CD14-positive monocyte (primary cell): ENCODE measurements at regions not wholly inside any gene's neighbourhood (a gene's known extent, or its start where the extent isn't known, plus 50 kb on each side); places are given as distances from the start of the nearest gene placed in this dataset.

Experiments used
- DNase-seq, 3 donors: peaks; one replicate each; pipeline ENCODE4 v3.0.0-alpha.2; 2011 to 2022
- H2AFZ ChIP-seq: 2 replicates; pipeline ENCODE4 v1.6.0; 2012; ENCODE audit warnings: mild to moderate bottlenecking, low read depth, low read length, inconsistent platforms; ENCODE audit not compliant: insufficient read depth, poor library complexity, severe bottlenecking
- H3K27ac ChIP-seq, 2 donors: 1 replicate in 1 of 2; 2 replicates in 1 of 2; pipeline ENCODE4 v1.5.1; 2012 to 2013; ENCODE audit warnings: low read length in 2 of 2, control low read depth in 1 of 2, inconsistent platforms in 1 of 2, low read depth in 1 of 2, mild to moderate bottlenecking in 1 of 2
- H3K27me3 ChIP-seq, 2 donors: one replicate each; pipeline versions ENCODE4 v1.6.0 to v1.6.1; 2011 to 2013; ENCODE audit warnings: low read length in 2 of 2; ENCODE audit not compliant: control insufficient read depth in 2 of 2, insufficient read depth in 2 of 2
- H3K36me3 ChIP-seq, 2 donors: replicated peaks in 1 of 2; 1 replicate in 1 of 2; 2 replicates in 1 of 2; pipeline versions ENCODE4 v1.5.1 to v1.6.1; 2012 to 2013; ENCODE audit warnings: low read length in 2 of 2, control low read depth in 1 of 2, inconsistent platforms in 1 of 2, mild to moderate bottlenecking in 1 of 2; ENCODE audit not compliant: insufficient read depth in 2 of 2, control insufficient read depth in 1 of 2
- H3K4me1 ChIP-seq, 2 donors: 1 replicate in 1 of 2; 2 replicates in 1 of 2; pipeline versions ENCODE4 v1.5.1 to v1.6.1; 2012 to 2013; ENCODE audit warnings: low read length in 2 of 2, control low read depth in 1 of 2, inconsistent platforms in 1 of 2, mild to moderate bottlenecking in 1 of 2, moderate library complexity in 1 of 2; ENCODE audit not compliant: insufficient read depth in 2 of 2, control insufficient read depth in 1 of 2
- H3K4me2 ChIP-seq: replicated peaks from 2 replicates; pipeline ENCODE3; 2012; ENCODE audit warnings: low read length, moderate library complexity, mild to moderate bottlenecking; ENCODE audit not compliant: poor library complexity, severe bottlenecking; ENCODE audit errors: extremely low read depth
- H3K4me3 ChIP-seq, 3 experiments: fragments of 200-600 bp in 1 of 3; sonication (generic) in 1 of 3; replicated peaks in 1 of 3; 1 replicate in 2 of 3; 2 replicates in 1 of 3; pipeline ENCODE4 v1.5.1; 2011 to 2013; ENCODE audit warnings: low read length in 3 of 3, mild to moderate bottlenecking in 3 of 3, control low read depth in 2 of 3, low read depth in 2 of 3, inconsistent platforms in 1 of 3, moderate library complexity in 1 of 3
- H3K79me2 ChIP-seq: 2 replicates; pipeline ENCODE4 v1.6.0; 2012; ENCODE audit warnings: mild to moderate bottlenecking, control low read depth, inconsistent platforms, low read length, moderate library complexity; ENCODE audit not compliant: insufficient read depth
- H3K9ac ChIP-seq: 2 replicates; pipeline ENCODE4 v1.6.0; 2017; ENCODE audit warnings: low read length, mild to moderate bottlenecking; ENCODE audit not compliant: insufficient read depth, poor library complexity, severe bottlenecking
- H3K9me3 ChIP-seq, 2 donors: replicated peaks in 1 of 2; 1 replicate in 1 of 2; 2 replicates in 1 of 2; pipeline versions ENCODE4 v1.5.1 to v1.6.1; 2012 to 2013; ENCODE audit warnings: low read length in 2 of 2, control low read depth in 1 of 2; ENCODE audit not compliant: control insufficient read depth in 1 of 2, insufficient read depth in 1 of 2
- H4K20me1 ChIP-seq: 2 replicates; pipeline ENCODE4 v1.6.0; 2012; ENCODE audit warnings: mild to moderate bottlenecking, low read length, control low read depth, moderate library complexity; ENCODE audit not compliant: insufficient read depth
- H3K27ac Mint-ChIP-seq, 7 donors: one replicate each; pipeline ENCODE4 v1.8.0; 2020; ENCODE audit warnings: mild to moderate bottlenecking in 7 of 7, mixed read lengths in 7 of 7, moderate library complexity in 6 of 7, inconsistent platforms in 2 of 7
- H3K27me3 Mint-ChIP-seq, 3 donors: one replicate each; pipeline ENCODE4 v1.8.0; 2021 to 2022; ENCODE audit warnings: low read depth in 3 of 3, mild to moderate bottlenecking in 3 of 3, mixed read lengths in 3 of 3, moderate library complexity in 3 of 3, inconsistent platforms in 1 of 3
- H3K36me3 Mint-ChIP-seq, 2 donors: one replicate each; pipeline ENCODE4 v1.8.0; 2020; ENCODE audit warnings: mixed read lengths in 2 of 2, inconsistent platforms in 1 of 2, mild to moderate bottlenecking in 1 of 2
- H3K4me1 Mint-ChIP-seq: one replicate; pipeline ENCODE4 v1.8.0; 2020; ENCODE audit warnings: mild to moderate bottlenecking, mixed read lengths
- H3K4me3 Mint-ChIP-seq, 2 donors: one replicate each; pipeline ENCODE4 v1.8.0; 2020; ENCODE audit warnings: mild to moderate bottlenecking in 2 of 2, mixed read lengths in 2 of 2, moderate library complexity in 1 of 2
- H3K9me3 Mint-ChIP-seq, 7 donors: one replicate each; pipeline ENCODE4 v1.8.0; 2020 to 2022; ENCODE audit warnings: mixed read lengths in 7 of 7, mild to moderate bottlenecking in 6 of 7, moderate library complexity in 6 of 7, inconsistent platforms in 2 of 7
- WGBS: methylation state at CpG from one replicate; pipeline ENCODE4 v1.1.5; 2013; ENCODE audit warnings: missing lambda C conversion rate; ENCODE audit not compliant: insufficient coverage; 5-methylcytosine and 5-hydroxymethylcytosine counted together
- intact Hi-C, 2 donors: fragments of 100-400 bp; cut with micrococcal nuclease; formaldehyde crosslinking; loops; one replicate each; pipeline versions ENCODE4 v1.15.0 to v1.15.1; 2023
- TF ChIP-seq, protein P1 (sequence below): fragments of 200-600 bp; IDR thresholded peaks from one replicate; pipeline ENCODE4 v1.8.0; 2022; ENCODE audit warnings: antibody characterized with exemption, mild to moderate bottlenecking

DNA sequence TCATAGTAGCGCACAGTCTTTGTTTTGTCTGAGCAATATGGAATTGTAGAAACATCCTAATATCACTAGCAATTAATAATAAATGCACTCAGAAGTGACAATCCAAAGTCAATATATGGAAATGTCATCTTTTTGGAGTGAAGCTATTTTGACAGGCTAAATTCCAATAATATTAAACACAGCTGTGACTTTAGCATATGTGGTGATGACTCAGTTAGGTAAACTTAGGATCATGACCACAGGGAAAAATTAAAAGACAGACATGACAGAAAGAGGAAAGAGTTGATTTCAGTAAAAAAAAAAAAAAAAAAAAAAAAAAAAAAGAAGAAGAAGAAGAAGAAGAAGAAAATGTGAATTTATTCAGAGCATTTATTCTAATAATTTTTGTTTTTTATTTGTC is 1165.7 kb downstream of the NLGN4Y start:
- Mint-ChIP-seq H3K9me3 (peaks cover 0 to 2% (median 0%) of the 10 kb centered on the region in 7 donors), H3K36me3 (no peaks in the 10 kb centered on the region)

DNA sequence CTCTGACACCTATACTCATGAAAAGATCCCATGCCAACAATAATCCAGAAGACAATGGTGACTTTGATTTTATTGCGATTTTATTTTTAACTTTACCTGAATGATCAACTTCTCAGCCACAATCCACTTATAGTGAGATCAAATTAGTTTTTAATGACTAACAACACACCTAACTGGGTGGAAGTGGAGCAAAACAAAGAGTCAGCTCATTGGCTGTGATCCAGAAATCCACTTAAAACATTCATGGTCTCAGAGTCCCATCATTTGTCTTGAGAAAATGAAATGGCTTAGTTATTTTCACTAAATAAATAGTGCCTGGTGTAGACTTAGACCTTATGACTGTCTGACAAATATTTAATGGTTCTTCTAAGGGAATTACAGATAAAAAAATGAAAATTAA is 1177.8 kb downstream of the NLGN4Y start:
- no peak overlapping the region for H3K4me2 ChIP-seq
- H2AFZ ChIP-seq, result no peak overlapping the region
- intact Hi-C loops, result no loop called here
- no peaks in the 10 kb centered on the region for H3K36me3 ChIP-seq
- Mint-ChIP-seq H3K27me3 (no peaks in the 10 kb centered on the region), H3K4me3 (no peak overlapping the region), H3K27ac (no peak overlapping the region), H3K36me3 (no peaks in the 10 kb centered on the region), H3K9me3 (no peaks in the 10 kb centered on the region), H3K4me1 (no peaks in the 10 kb centered on the region)
- H4K20me1 ChIP-seq, result no peaks in the 10 kb centered on the region
- DNase-seq, result no peak
- H3K9me3 ChIP-seq, result no peaks in the 10 kb centered on the region
- no CpG with 5 or more reads among the region's 1 CpG for WGBS
- TF ChIP-seq, protein P1, sequence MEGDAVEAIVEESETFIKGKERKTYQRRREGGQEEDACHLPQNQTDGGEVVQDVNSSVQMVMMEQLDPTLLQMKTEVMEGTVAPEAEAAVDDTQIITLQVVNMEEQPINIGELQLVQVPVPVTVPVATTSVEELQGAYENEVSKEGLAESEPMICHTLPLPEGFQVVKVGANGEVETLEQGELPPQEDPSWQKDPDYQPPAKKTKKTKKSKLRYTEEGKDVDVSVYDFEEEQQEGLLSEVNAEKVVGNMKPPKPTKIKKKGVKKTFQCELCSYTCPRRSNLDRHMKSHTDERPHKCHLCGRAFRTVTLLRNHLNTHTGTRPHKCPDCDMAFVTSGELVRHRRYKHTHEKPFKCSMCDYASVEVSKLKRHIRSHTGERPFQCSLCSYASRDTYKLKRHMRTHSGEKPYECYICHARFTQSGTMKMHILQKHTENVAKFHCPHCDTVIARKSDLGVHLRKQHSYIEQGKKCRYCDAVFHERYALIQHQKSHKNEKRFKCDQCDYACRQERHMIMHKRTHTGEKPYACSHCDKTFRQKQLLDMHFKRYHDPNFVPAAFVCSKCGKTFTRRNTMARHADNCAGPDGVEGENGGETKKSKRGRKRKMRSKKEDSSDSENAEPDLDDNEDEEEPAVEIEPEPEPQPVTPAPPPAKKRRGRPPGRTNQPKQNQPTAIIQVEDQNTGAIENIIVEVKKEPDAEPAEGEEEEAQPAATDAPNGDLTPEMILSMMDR, result no peak
- no peak overlapping the region for H3K4me3 ChIP-seq
- H3K27ac ChIP-seq, result no peak overlapping the region
- no peaks in the 10 kb centered on the region for H3K4me1 ChIP-seq
- H3K9ac ChIP-seq, result no peak overlapping the region
- no peaks in the 10 kb centered on the region for H3K27me3 ChIP-seq
- H3K79me2 ChIP-seq, result no peaks in the 10 kb centered on the region

More for the DNA sequence above, 1165.7 kb downstream of the NLGN4Y start:
- no peak overlapping the region for H3K4me2 ChIP-seq
- H3K27me3 ChIP-seq, result no peaks in the 10 kb centered on the region
- no peaks in the 10 kb centered on the region for H3K9me3 ChIP-seq
- H3K27ac ChIP-seq, result no peak overlapping the region
- intact Hi-C loops, result no loop called here
- TF ChIP-seq, protein P1, result no peak
- Mint-ChIP-seq H3K27ac (no peak overlapping the region), H3K4me3 (no peak overlapping the region), H3K27me3 (no peaks in the 10 kb centered on the region), H3K4me1 (no peaks in the 10 kb centered on the region)
- H3K4me1 ChIP-seq, result no peaks in the 10 kb centered on the region
- H3K36me3 ChIP-seq, result no peaks in the 10 kb centered on the region
- H3K79me2 ChIP-seq, result no peaks in the 10 kb centered on the region
- H3K4me3 ChIP-seq, result no peak overlapping the region
- no CpG with 5 or more reads among the region's 1 CpG for WGBS
- H3K9ac ChIP-seq, result no peak overlapping the region
- no peaks in the 10 kb centered on the region for H4K20me1 ChIP-seq
- H2AFZ ChIP-seq, result no peak overlapping the region
- no peak for DNase-seq
